GM12892 (cell line): ENCODE measurements at regions not wholly inside any gene's neighbourhood (a gene's known extent, or its start where the extent isn't known, plus 50 kb on each side); places are given as distances from the start of the nearest gene placed in this dataset.

Source experiments
- POLR2A ChIP-seq: IDR thresholded peaks from 2 replicates; pipeline ENCODE4 v1.6.1; 2011; ENCODE audit warnings: low read depth, low read length, control low read depth
- POLR2AphosphoS5 ChIP-seq: IDR thresholded peaks from 2 replicates; pipeline ENCODE4 v1.6.1; 2011; ENCODE audit warnings: low read depth, low read length, control low read depth
- TAF1 ChIP-seq: IDR thresholded peaks from 2 replicates; pipeline ENCODE4 v1.6.1; 2011; ENCODE audit warnings: low read depth, mild to moderate bottlenecking, control low read depth, low read length, borderline replicate concordance

- TF ChIP-seq POLR2A (no peak), POLR2AphosphoS5 (no peak), TAF1 (no peak)
Observed at GRCh38 chr3:46105306-46105919, 78.1 kb upstream of the XCR1 start.
